Activated CD8-positive, alpha-beta memory T cell treated with anti-CD3 and anti-CD28 coated beads, Interleukin-2, amount 50 U/mL, for 24 hours (primary cell): ENCODE measurements at regions not wholly inside any gene's neighbourhood (a gene's known extent, or its start where the extent isn't known, plus 50 kb on each side); places are given as distances from the start of the nearest gene placed in this dataset.

Source experiments
- DNase-seq: peaks from one replicate; pipeline ENCODE4 v3.0.0-alpha.2; 2020; ENCODE audit errors: extremely low read depth

DNA sequence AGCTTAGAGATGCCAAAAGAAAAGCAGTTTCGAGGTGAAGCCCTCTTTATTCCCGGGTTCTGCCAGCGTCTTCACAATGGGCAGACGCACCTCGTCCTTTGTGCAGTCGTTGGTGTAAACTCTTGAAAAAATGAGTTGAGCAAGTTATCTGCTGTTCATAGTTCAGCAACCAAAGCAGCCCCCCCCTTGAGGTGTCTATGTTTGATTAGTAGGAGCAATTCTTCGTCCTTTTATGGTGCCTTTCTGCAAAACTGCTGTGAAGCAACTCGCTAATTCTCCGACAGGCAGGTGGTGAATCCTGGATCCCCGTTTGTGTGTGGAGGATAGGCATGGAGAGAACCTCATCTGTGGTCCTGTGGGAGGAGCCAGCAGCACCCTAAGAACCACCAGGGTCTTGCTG, 234.5 kb downstream of the GLRX3 start:
- DNase-seq = no peak

DNA sequence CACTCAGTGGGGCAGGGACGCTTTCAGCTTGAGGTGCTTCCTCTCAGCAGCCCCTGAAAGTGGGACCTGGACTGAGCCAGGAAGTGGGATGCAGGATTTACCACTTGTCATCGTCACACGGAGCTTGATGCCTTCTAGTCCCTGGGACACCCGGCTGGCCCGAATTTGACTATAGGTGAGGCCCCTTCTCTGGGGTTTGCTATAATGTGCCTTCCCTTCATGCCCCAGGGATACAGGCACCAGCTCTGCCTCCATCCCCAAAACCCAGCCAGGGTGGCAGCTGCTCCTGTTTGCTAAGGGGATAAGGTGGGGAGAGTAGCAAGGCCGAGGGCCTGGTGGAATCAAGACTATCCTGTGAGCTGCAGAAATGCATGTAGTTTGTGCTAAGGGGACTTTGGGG, 235.0 kb downstream of the GLRX3 start:
- no peak for DNase-seq

GRCh38 chr10:130371666-130372065, 235.5 kb downstream of the GLRX3 start:
- no peak for DNase-seq

DNA sequence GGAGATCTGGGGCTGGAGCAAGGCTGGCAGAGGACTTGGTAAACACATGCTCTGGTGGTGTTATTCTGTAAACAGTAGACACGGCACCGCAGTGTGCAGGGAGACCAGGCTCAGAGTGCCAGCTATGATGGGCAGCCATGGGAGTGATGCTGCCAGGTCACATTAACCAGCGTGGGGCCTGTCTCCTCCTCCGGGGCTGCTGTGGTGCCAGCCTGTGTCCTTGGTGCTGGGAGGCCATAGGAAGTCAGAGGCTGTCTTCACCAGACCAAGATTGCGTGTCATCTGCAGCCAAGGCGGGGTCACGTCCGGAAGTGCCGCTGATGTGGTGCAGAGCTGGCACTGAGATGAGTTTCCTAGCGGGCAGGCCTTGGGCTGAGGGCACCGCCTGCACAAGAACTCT, 236.0 kb downstream of the GLRX3 start:
- no peak for DNase-seq

- no peak for DNase-seq
These were observed 236.7 kb downstream of the GLRX3 start for GRCh38 chr10:130372866-130373265.

DNA sequence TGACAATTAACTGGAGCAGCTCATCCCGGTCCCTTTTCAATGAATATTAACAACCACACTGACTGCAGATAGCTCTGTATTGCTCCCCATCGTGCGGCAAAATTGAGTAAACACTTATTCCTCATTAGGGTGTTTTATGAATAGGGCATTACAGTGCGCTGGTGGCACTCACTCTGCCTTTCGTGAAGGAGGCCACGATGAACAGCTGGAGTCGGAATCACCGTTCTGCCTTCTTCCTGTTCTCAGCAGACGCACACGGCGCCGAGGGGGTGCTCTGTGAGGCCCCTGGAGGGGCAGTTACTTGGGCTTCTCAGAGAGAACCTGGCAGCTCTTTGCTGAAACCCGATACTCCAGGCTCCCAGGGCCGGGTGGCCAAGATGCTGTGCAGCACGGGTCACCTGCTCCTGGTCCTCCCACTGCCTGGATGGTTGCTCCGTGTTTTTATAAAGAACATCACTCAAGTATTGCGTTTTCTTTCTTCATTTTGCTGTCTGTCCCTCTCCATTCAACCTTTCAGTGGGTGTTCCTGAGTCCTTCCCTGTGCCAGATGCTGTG, 241.9 kb downstream of the GLRX3 start:
- no peak for DNase-seq

- no peak for DNase-seq
These were observed 242.6 kb downstream of the GLRX3 start for GRCh38 chr10:130378556-130379400.

- DNase-seq = no peak
These were observed 243.9 kb downstream of the GLRX3 start for GRCh38 chr10:130380056-130380455.

GRCh38 chr10:130382031-130382430, 245.8 kb downstream of the GLRX3 start:
- DNase-seq = no peak

DNA sequence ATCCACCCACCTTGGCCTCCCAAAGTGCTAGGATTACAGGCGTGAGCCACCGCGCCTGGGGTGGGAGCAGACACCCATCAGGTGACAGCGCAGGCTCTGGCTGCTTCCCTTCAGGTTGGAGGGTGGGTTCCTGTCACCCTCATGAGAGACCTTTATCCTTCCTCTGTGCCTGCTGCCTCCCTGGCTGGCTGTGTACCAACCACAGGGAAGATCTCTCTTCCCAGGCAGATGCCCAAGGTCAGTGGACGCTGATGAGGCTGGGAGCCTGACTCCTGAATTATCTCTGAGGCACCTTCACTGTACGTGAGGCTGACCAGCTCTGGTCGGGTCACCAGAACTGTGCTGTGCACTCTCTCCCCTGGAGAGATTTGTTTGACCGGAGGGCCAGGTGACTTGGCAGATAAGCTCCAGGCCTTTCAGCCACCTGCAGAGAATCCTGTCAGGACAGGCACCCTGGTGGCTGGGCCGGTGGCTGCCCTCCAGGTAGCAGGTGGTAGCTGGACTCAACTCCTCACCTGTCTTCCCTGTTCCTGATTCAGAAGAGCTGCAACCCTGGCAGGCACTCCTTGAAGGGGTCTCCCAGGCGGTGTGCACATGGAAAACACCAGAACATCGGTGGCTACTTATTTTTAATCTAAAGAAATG, 251.9 kb downstream of the GLRX3 start:
- no peak for DNase-seq

DNA sequence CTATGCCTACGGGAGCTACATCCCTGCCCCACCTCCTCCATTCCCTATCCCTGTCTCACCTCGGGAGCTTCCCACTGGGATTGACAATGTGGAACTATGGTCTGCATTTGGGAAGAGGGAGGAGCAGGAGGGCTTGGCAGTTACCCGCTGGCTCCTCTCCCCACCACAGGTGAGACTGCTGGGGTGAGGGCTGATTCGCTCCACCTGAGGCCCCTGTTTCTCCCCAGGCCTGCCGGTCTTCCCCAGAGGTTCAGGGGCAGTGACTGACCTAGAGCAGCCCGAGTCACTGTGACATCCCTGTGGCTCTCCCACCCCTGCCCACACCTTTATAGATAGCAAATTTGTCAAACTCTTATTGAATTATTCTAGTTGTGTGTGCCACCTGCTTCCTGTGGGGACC, 252.6 kb downstream of the GLRX3 start:
- DNase-seq = no peak

DNA sequence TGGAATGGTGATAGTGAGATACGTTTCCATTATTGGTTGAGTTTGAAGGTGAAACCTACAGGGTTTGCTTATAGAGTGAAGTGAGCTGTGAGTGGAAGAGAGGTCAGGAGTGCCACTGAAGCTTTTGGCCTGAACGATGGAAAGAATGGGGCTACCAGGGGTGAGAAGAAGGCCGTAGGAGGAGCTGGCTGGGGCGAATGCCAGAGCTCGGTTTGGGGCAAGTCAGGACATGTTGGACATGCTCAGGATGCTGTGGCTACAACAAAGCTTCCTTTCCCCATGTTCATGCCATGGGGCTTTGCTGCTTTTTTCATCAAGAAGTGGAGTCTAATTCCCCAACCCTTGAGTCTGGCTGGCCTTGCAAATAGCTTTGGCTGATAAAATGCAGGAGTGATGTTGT, 253.7 kb downstream of the GLRX3 start:
- no peak for DNase-seq

DNA sequence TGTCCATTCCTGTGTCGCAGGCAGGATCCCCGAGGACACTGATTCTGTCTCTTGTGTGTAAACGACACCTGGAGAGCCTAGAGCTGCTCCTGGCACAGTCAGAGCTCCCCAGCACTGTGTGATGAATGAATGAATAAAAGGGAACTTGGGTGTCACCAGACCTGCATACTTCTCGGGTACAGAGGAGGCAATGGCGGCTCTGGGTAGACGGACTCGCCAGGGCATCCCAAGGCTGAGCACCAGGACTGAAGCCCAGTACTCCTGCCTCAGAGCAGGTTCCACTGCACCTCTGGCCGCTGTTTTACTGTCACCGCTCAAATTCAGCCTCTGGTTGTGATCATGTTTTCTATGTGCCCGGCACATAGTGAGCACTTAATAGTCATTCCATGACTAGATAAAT, 255.8 kb downstream of the GLRX3 start:
- DNase-seq = no peak

DNA sequence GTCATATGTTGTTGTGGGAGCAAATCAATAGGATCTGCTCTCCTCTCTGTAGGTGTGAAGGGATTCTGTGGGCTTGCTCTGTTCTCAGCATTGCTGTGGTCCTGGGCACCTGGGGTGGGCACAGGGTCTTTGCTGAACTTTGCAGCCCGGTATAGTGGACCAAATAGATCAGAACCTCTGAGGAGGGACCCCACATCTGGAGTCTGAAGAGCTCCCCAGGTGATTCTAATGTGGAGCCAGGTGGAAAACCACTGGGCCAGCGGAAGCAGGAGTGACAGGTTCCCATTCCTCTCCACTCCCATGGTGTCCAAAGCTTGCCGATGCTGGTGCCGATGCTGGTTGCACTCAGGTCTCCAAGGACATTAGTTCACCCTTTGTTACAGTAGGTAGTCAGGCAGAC, 257.2 kb downstream of the GLRX3 start:
- no peak for DNase-seq

DNA sequence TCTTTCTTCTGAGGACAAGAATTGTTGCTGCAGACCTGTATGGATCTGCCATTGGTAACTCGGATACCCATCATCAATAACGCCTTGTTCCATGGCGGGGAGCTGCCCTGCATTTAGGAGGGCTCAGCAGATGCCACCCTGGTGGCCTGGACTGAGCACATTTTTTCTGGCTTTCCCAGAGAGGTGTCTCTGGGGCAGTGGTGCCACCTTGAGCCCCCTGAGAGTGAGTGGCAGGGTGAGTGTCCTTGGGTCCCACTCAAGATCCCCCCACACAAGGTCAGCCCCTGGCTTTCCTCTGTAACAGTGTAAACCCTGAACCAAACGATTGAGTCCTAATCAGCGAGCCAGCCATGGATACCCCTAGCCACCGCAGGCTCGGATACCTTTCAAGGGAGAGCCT, 258.6 kb downstream of the GLRX3 start:
- no peak for DNase-seq

DNA sequence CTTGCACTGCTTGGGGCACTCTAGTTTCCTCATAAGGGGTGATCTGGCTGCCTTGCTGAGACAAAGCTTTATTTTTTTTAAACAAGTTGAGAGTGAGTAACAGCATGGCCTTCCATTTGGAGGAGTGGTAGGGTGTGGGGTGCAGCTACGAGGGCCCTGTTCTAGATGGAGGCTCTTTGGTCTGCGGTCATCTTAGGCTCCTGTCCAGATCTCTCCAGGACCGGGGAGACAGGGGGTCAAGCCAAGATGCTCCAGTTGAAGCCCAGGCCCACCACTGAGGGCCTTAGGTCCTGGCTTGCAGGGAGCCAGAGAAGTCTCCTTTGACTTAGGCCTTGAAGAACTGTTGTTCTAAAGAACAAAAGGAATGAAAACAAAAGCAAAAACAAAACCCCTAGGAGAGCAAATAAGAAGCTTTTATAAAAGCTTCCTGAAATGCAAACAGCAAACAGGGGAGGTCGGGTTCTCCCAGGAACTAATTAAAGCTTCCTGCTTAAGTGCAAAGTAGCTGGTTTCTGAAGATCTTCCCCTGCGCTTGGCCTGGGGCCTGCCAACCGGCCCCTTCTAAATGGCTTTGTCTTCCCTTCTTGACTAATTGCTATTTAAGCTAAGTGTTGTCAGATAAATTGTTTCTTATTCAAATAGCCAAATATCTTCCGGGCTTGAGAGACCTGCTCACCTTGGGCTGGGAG, 259.2 kb downstream of the GLRX3 start:
- DNase-seq = no peak

DNA sequence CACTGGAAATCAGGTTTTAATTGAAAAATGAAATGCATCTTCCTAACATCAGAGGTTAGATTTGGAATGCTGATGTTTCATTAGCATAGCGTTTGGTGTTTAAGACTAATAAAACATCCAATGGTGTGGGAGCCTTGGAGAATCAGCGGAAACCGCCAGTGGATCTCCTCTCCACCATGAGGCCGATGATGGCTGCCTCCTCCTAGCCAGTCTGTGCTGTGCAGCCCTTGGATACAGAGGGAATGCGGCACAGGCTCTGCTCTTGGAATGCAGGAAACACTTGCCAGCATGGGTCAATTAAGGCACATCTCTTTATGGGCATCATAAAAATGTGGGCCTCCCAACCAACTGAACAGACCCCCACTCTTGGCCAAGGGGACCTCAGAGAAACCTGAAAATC, 259.9 kb downstream of the GLRX3 start:
- DNase-seq = no peak

- DNase-seq = no peak
These were observed 262.2 kb downstream of the GLRX3 start for GRCh38 chr10:130398090-130398994.

DNA sequence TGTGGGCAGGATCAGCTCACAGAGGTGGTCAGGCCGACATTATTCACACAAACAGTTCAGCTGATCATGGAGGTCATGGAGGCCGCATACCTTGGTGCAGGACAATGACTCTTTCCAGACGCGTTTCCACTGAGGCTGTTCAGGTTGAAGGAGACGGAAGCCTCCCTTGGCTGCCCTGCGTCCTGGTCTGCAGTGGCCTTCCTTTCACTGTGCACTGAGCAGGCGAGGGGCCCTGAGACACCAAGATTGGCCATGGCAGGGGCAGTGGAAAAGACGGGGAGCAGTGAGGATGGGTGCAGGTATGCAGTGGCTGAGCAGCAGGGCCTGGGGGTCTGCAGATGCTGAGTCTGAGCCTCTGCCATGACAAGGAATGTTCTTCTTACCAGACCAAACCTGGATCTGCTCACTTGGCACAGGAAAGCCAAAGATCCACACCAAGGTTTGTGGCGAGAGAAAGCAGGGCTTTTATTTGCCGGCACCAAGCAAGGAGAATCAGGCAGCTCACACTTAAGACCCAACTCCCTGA, 263.3 kb downstream of the GLRX3 start:
- no peak for DNase-seq

DNA sequence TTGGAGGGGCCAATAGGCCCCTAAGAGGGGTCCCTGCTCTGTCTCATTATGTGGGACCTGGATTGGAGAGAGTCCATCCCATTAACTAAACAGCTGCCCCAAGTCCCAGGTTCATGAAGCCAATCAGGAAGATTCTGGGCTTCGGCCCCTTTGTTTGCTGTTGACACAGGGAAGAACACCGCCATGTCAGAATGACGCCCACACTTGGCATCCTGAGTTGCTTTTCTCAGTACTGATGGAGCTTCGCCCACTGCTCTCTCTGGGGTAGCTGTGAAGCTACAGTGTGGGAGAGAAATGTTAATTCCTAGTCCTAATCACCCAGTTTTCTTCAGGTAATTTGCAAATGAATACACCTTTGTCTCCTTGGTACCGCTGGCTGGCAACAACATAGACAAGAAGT, 264.7 kb downstream of the GLRX3 start:
- DNase-seq = no peak
